ENCODE measurements at regions not wholly inside any gene's neighbourhood (a gene's known extent, or its start where the extent isn't known, plus 50 kb on each side); places are given as distances from the start of the nearest gene placed in this dataset.

GRCh38 chr6:101230866-101231265 lies 162.6 kb upstream of the GRIK2 start:
- no peak for DNase-seq

- DNase-seq = no peak
Measured at GRCh38 chr6:101231606-101232235, 161.8 kb upstream of the GRIK2 start.

GRCh38 chr6:101232961-101233360 lies 160.5 kb upstream of the GRIK2 start:
- DNase-seq = no peak

GRCh38 chr6:101236709-101237108 lies 156.8 kb upstream of the GRIK2 start:
- no peak for DNase-seq

- DNase-seq = no peak
Measured at GRCh38 chr6:101241442-101241841, 152.1 kb upstream of the GRIK2 start.

GRCh38 chr6:101249470-101249869 lies 144.0 kb upstream of the GRIK2 start:
- no peak for DNase-seq

- no peak for DNase-seq
Measured at GRCh38 chr6:101257163-101257562, 136.3 kb upstream of the GRIK2 start.

- DNase-seq = no peak
Measured at GRCh38 chr6:101259505-101259904, 134.0 kb upstream of the GRIK2 start.

GRCh38 chr6:101263596-101263995 lies 129.9 kb upstream of the GRIK2 start:
- no peak for DNase-seq

GRCh38 chr6:101266063-101266462 lies 127.4 kb upstream of the GRIK2 start:
- no peak for DNase-seq

- DNase-seq = no peak
Measured at GRCh38 chr6:101268541-101268940, 125.0 kb upstream of the GRIK2 start.

GRCh38 chr6:101275251-101275650 lies 118.3 kb upstream of the GRIK2 start:
- no peak for DNase-seq

GRCh38 chr6:101276066-101276465 lies 117.4 kb upstream of the GRIK2 start:
- no peak for DNase-seq

- no peak for DNase-seq
Measured at GRCh38 chr6:101279410-101279809, 114.1 kb upstream of the GRIK2 start.

GRCh38 chr6:101281266-101281665 lies 112.2 kb upstream of the GRIK2 start:
- no peak for DNase-seq

- DNase-seq = no peak
Measured at GRCh38 chr6:101284131-101284530, 109.4 kb upstream of the GRIK2 start.

GRCh38 chr6:101286146-101286545 lies 107.4 kb upstream of the GRIK2 start:
- no peak for DNase-seq

GRCh38 chr6:101290346-101290745 lies 103.2 kb upstream of the GRIK2 start:
- no peak for DNase-seq

- DNase-seq = no peak
Measured at GRCh38 chr6:101294051-101294638, 99.4 kb upstream of the GRIK2 start.

- no peak for DNase-seq
Measured at GRCh38 chr6:101294676-101295075, 98.8 kb upstream of the GRIK2 start.

GRCh38 chr6:101296169-101296960 lies 97.1 kb upstream of the GRIK2 start:
- DNase-seq = no peak

GRCh38 chr6:101302593-101302992 lies 90.9 kb upstream of the GRIK2 start:
- DNase-seq = no peak

GRCh38 chr6:101303495-101303894 lies 90.0 kb upstream of the GRIK2 start:
- no peak for DNase-seq

GRCh38 chr6:101312652-101313051 lies 80.9 kb upstream of the GRIK2 start:
- no peak for DNase-seq
